Hepatocyte (in vitro differentiated cells): ENCODE measurements at regions not wholly inside any gene's neighbourhood (a gene's known extent, or its start where the extent isn't known, plus 50 kb on each side); places are given as distances from the start of the nearest gene placed in this dataset.

Source experiments
- DNase-seq: peaks from one replicate; pipeline ENCODE4 v3.0.0-alpha.2; 2016; ENCODE audit warnings: low spot score
- H2AFZ ChIP-seq: fragments of 200-600 bp; sonication (generic); 2 replicates; pipeline ENCODE4 v1.6.0; 2016; ENCODE audit warnings: antibody characterized with exemption, mild to moderate bottlenecking
- H3K27ac ChIP-seq: fragments of 200-600 bp; sonication (generic); 2 replicates; pipeline ENCODE4 v1.5.1; 2016; ENCODE audit warnings: mild to moderate bottlenecking
- H3K27me3 ChIP-seq: fragments of 200-600 bp; sonication (generic); 2 replicates; pipeline ENCODE4 v1.6.1; 2016
- H3K36me3 ChIP-seq: fragments of 200-600 bp; sonication (generic); replicated peaks from 2 replicates; pipeline ENCODE4 v1.5.1; 2016; ENCODE audit warnings: low read depth; ENCODE audit not compliant: insufficient read depth
- H3K4me1 ChIP-seq: fragments of 200-600 bp; sonication (generic); 2 replicates; pipeline ENCODE4 v1.5.1; 2016; ENCODE audit warnings: mild to moderate bottlenecking, moderate library complexity; ENCODE audit not compliant: insufficient read depth
- H3K4me2 ChIP-seq: fragments of 200-600 bp; sonication (generic); 2 replicates; pipeline ENCODE4 v1.6.0; 2016
- H3K4me3 ChIP-seq: fragments of 200-600 bp; sonication (generic); 2 replicates; pipeline ENCODE4 v1.5.1; 2016; ENCODE audit warnings: mild to moderate bottlenecking
- H3K79me2 ChIP-seq: fragments of 200-600 bp; sonication (generic); 2 replicates; pipeline ENCODE4 v1.6.0; 2017; ENCODE audit warnings: mild to moderate bottlenecking
- H3K9me2 ChIP-seq: fragments of 200-600 bp; sonication (generic); replicated peaks from 2 replicates; pipeline ENCODE4 v1.6.0; 2017; ENCODE audit warnings: mild to moderate bottlenecking; ENCODE audit not compliant: insufficient read depth
- H3K9me3 ChIP-seq: fragments of 200-600 bp; sonication (generic); 2 replicates; pipeline ENCODE4 v1.5.1; 2016; ENCODE audit warnings: low read depth, mild to moderate bottlenecking
- H4K20me1 ChIP-seq: fragments of 200-600 bp; sonication (generic); 2 replicates; pipeline ENCODE4 v1.6.0; 2016; ENCODE audit warnings: mild to moderate bottlenecking; ENCODE audit not compliant: insufficient read depth, poor library complexity, severe bottlenecking
- CTCF ChIP-seq: fragments of 200-600 bp; sonication (generic); IDR thresholded peaks from 2 replicates; pipeline ENCODE4 v1.5.1; 2016; ENCODE audit warnings: antibody characterized with exemption, mild to moderate bottlenecking; ENCODE audit not compliant: poor library complexity
- EZH2 ChIP-seq: fragments of 200-600 bp; sonication (generic); IDR thresholded peaks from 2 replicates; pipeline ENCODE4 v1.6.1; 2016; ENCODE audit warnings: antibody characterized with exemption, mild to moderate bottlenecking, borderline replicate concordance
- EZH2phosphoT487 ChIP-seq: fragments of 200-600 bp; sonication (generic); IDR thresholded peaks from one replicate; pipeline ENCODE4 v1.6.1; 2018; ENCODE audit warnings: antibody characterized with exemption, mild to moderate bottlenecking, low read depth, moderate library complexity; ENCODE audit not compliant: unreplicated experiment, severe bottlenecking
- WGBS: methylation state at CpG from one replicate; pipeline ENCODE4 v1.1.6; 2016; ENCODE audit warnings: low lambda C conversion rate; ENCODE audit errors: missing lambda C conversion rate; 5-methylcytosine and 5-hydroxymethylcytosine counted together

GRCh38 chr15:47333734-47334133, 383.6 kb upstream of the SEMA6D start:
- no peaks in the 10 kb centered on the region for H4K20me1 ChIP-seq
- H3K79me2 ChIP-seq = no peaks in the 10 kb centered on the region
- no peak overlapping the region for H3K4me3 ChIP-seq
- DNase-seq = no peak
- TF ChIP-seq EZH2 = no peak
- TF ChIP-seq EZH2phosphoT487 = no peak
- TF ChIP-seq CTCF = no peak
- H3K27ac ChIP-seq = no peak overlapping the region
- H3K9me2 ChIP-seq = no peaks in the 10 kb centered on the region
- no peaks in the 10 kb centered on the region for H3K27me3 ChIP-seq
- no peaks in the 10 kb centered on the region for H3K36me3 ChIP-seq
- WGBS = 36% methylated on average over 5 of the region's 5 CpGs
- H3K4me2 ChIP-seq = no peak overlapping the region
- H3K4me1 ChIP-seq = peaks cover 25% of the 10 kb centered on the region
- no peaks in the 10 kb centered on the region for H3K9me3 ChIP-seq
- no peak overlapping the region for H2AFZ ChIP-seq

DNA sequence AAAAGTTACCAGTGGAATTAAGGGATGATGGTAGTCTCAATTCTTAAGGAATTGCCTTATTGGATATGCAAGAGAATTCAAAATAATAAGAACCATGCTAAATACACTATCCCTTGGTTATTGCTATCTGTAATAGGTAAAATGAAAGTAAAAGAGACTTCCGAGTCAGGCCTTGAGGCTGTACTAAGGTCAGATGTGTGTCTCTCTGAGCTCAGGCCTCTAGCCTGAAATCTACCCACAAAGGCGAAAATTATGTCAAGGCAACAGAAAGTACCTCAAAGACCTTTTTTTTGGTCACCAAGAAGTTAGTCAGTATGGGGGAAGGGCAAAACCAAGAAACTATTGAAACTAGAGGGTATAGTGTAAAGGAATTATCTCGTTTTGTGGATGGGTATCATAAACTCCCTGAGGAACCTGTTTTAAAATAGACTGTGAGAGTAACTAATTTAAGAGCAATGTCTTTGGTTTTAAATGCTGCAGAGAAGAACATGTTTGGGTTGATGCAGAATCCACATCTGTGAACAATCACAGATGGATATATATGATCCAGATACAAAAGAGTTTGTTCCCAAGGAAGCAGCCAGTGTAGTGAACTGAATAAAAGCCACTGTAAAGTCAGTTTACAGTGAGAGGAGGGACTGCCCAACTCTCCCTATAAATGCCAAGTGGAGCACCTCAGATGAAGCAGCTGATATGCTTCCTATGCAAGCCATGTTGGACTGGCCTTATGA, 382.3 kb upstream of the SEMA6D start:
- no peak overlapping the region for H3K4me3 ChIP-seq
- no peaks in the 10 kb centered on the region for H3K36me3 ChIP-seq
- H3K9me2 ChIP-seq = no peaks in the 10 kb centered on the region
- DNase-seq = no peak
- H3K9me3 ChIP-seq = no peaks in the 10 kb centered on the region
- WGBS = 76% methylated on average over 3 of the region's 3 CpGs
- H2AFZ ChIP-seq = no peak overlapping the region
- no peak overlapping the region for H3K4me2 ChIP-seq
- no peaks in the 10 kb centered on the region for H3K79me2 ChIP-seq
- H3K27me3 ChIP-seq = no peaks in the 10 kb centered on the region
- H3K4me1 ChIP-seq = peaks cover 25% of the 10 kb centered on the region
- no peaks in the 10 kb centered on the region for H4K20me1 ChIP-seq
- peak overlapping the region; percentile 6 for H3K27ac ChIP-seq
- TF ChIP-seq EZH2phosphoT487 = no peak
- no peak for TF ChIP-seq EZH2
- TF ChIP-seq CTCF = no peak

- WGBS = 61% methylated on average over 2 of the region's 2 CpGs
- no peaks in the 10 kb centered on the region for H3K9me3 ChIP-seq
- H3K9me2 ChIP-seq = no peaks in the 10 kb centered on the region
- no peak for DNase-seq
- H3K27ac ChIP-seq = no peak overlapping the region
- no peak overlapping the region for H2AFZ ChIP-seq
- H3K4me1 ChIP-seq = peaks cover 22% of the 10 kb centered on the region
- H3K36me3 ChIP-seq = no peaks in the 10 kb centered on the region
- TF ChIP-seq EZH2phosphoT487 (no peak), CTCF (no peak), EZH2 (no peak)
- H3K4me2 ChIP-seq = no peak overlapping the region
- H4K20me1 ChIP-seq = no peaks in the 10 kb centered on the region
- no peaks in the 10 kb centered on the region for H3K79me2 ChIP-seq
- no peaks in the 10 kb centered on the region for H3K27me3 ChIP-seq
- no peak overlapping the region for H3K4me3 ChIP-seq
Measured at GRCh38 chr15:47337106-47337505, 380.2 kb upstream of the SEMA6D start.
